Common myeloid progenitor, CD34-positive (primary cell): ENCODE measurements at regions not wholly inside any gene's neighbourhood (a gene's known extent, or its start where the extent isn't known, plus 50 kb on each side); places are given as distances from the start of the nearest gene placed in this dataset.
"Not testable (repeated sequence)": the region's sequence is repeated elsewhere in the genome, so short reads cannot be mapped to it uniquely, and the experiment has no call there.

ENCODE experiments used
- CTCF ChIA-PET: fragments of 350-600 bp; sonication (Branson Sonifier 250); formaldehyde crosslinking; loops from one replicate; lab custom pipeline; 2021; ENCODE audit warnings: antibody characterized with exemption; lab: Charles Lee
- POLR2A ChIA-PET: fragments of 350-600 bp; sonication (Branson Sonifier 250); formaldehyde crosslinking; loops from one replicate; lab custom pipeline; 2021; ENCODE audit warnings: antibody characterized with exemption; lab: Charles Lee
- DNase-seq, 3 donors: peaks; one replicate each; pipeline versions ENCODE4 v3.0.0 to v3.0.0-alpha.2; 2013
- H3K27ac ChIP-seq, 2 experiments: 1 replicate in 1 of 2; 2 replicates in 1 of 2; pipeline ENCODE4 v1.7.0; 2013; ENCODE audit warnings: inconsistent platforms in 2 of 2, low read length in 2 of 2, mild to moderate bottlenecking in 2 of 2, low read depth in 1 of 2, moderate library complexity in 1 of 2; ENCODE audit not compliant: severe bottlenecking in 2 of 2, insufficient read depth in 1 of 2, poor library complexity in 1 of 2
- H3K27me3 ChIP-seq, 5 experiments: replicated peaks in 2 of 5; 1 replicate in 3 of 5; 2 replicates in 2 of 5; pipeline versions ENCODE4 v1.6.1 to v1.7.0; 2013; ENCODE audit warnings: low read length in 4 of 5, mild to moderate bottlenecking in 2 of 5, moderate library complexity in 2 of 5, inconsistent platforms in 1 of 5; ENCODE audit not compliant: insufficient read depth in 5 of 5, control insufficient read depth in 4 of 5
- H3K36me3 ChIP-seq, 4 experiments: 1 replicate in 2 of 4; 2 replicates in 2 of 4; pipeline versions ENCODE4 v1.6.1 to v1.7.0; 2013; ENCODE audit warnings: low read length in 3 of 4, control low read depth in 1 of 4, mild to moderate bottlenecking in 1 of 4; ENCODE audit not compliant: control insufficient read depth in 4 of 4, insufficient read depth in 4 of 4
- H3K4me1 ChIP-seq, 4 experiments: 1 replicate in 3 of 4; 2 replicates in 1 of 4; pipeline versions ENCODE4 v1.6.1 to v1.7.1; 2013; ENCODE audit warnings: low read length in 3 of 4, mild to moderate bottlenecking in 3 of 4, control low read depth in 1 of 4, inconsistent platforms in 1 of 4, moderate library complexity in 1 of 4; ENCODE audit not compliant: control insufficient read depth in 4 of 4, insufficient read depth in 4 of 4; ENCODE audit errors: control extremely low read depth in 1 of 4
- H3K4me3 ChIP-seq, 7 experiments: 1 replicate in 4 of 7; 2 replicates in 3 of 7; pipeline versions ENCODE4 v1.5.1 to v1.7.0; 2013; ENCODE audit warnings: mild to moderate bottlenecking in 7 of 7, low read length in 6 of 7, moderate library complexity in 6 of 7, inconsistent platforms in 2 of 7, low read depth in 2 of 7, control low read depth in 1 of 7; ENCODE audit not compliant: insufficient read depth in 4 of 7, control insufficient read depth in 1 of 7; ENCODE audit errors: extremely low read depth in 1 of 7
- H3K9me3 ChIP-seq, 5 experiments: 1 replicate in 4 of 5; 2 replicates in 1 of 5; pipeline versions ENCODE4 v1.6.1 to v1.7.1; 2013; ENCODE audit warnings: low read length in 4 of 5, mild to moderate bottlenecking in 2 of 5, inconsistent platforms in 1 of 5, low read depth in 1 of 5, moderate library complexity in 1 of 5; ENCODE audit not compliant: control insufficient read depth in 4 of 5, insufficient read depth in 2 of 5; ENCODE audit errors: control extremely low read depth in 1 of 5
- WGBS: methylation state at CpG from one replicate; pipeline ENCODE4 v1.1.5; 2013; ENCODE audit not compliant: insufficient coverage; 5-methylcytosine and 5-hydroxymethylcytosine counted together

- Histone ChIP-seq H3K27me3 (peaks cover 0 to 5% (median 0%) of the 10 kb centered on the region in 5 experiments), H3K36me3 (no peaks in the 10 kb centered on the region), H3K9me3 (no peaks in the 10 kb centered on the region), H3K4me1 (peaks cover 0 to 6% (median 2%) of the 10 kb centered on the region in 4 experiments), H3K27ac (no peak overlapping the region), H3K4me3 (no peak overlapping the region)
- no peak for DNase-seq
- 95% methylated on average over 6 of the region's 7 CpGs for WGBS
- POLR2A ChIA-PET, result no interaction called here
- CTCF ChIA-PET, result no interaction called here
These were observed 109.1 kb upstream of the TOPAZ1 start for GRCh38 chr3:44132593-44132992.

- no peaks in the 10 kb centered on the region for H3K36me3 ChIP-seq
- CTCF ChIA-PET, result interaction anchor here (1.2 kb wide), 1 partner anchor 10 kb away, joined by 6 read pairs; no protein-coding TSS in a partner anchor
- peak in 2 of 3 donors; percentile 27 for DNase-seq
- 0% methylated on average over 1 of the region's 5 CpGs for whole genome bisulfite sequencing
- peaks cover 0 to 3% (median 0%) of the 10 kb centered on the region in 5 experiments for H3K27me3 ChIP-seq
- POLR2A ChIA-PET, result no interaction called here
- no peak overlapping the region for H3K27ac ChIP-seq
- H3K4me3 ChIP-seq, result no peak overlapping the region
- no peaks in the 10 kb centered on the region for H3K4me1 ChIP-seq
- H3K9me3 ChIP-seq, result peaks cover 0 to 6% (median 4%) of the 10 kb centered on the region in 5 experiments
These were observed 105.3 kb upstream of the TOPAZ1 start for GRCh38 chr3:44136421-44136820.

GRCh38 chr3:44146073-44146472, 95.6 kb upstream of the TOPAZ1 start:
- 73% methylated on average over 1 of the region's 1 CpG for WGBS
- H3K9me3 ChIP-seq, result peaks cover 0 to 2% (median 0%) of the 10 kb centered on the region in 5 experiments
- no peak overlapping the region for H3K4me3 ChIP-seq
- H3K36me3 ChIP-seq, result no peaks in the 10 kb centered on the region
- no peaks in the 10 kb centered on the region for H3K4me1 ChIP-seq
- no peak overlapping the region for H3K27ac ChIP-seq
- DNase-seq, result no peak
- CTCF ChIA-PET, result no interaction called here
- POLR2A ChIA-PET, result no interaction called here
- H3K27me3 ChIP-seq, result peaks cover 0 to 18% (median 10%) of the 10 kb centered on the region in 5 experiments

- H3K4me1 ChIP-seq, result no peaks in the 10 kb centered on the region
- ChIA-PET CTCF (no interaction called here), POLR2A (no interaction called here)
- no peaks in the 10 kb centered on the region for H3K36me3 ChIP-seq
- no peak for DNase-seq
- WGBS, result 65% methylated on average over 2 of the region's 2 CpGs
- H3K4me3 ChIP-seq, result no peak overlapping the region
- peaks cover 0 to 1% (median 0%) of the 10 kb centered on the region in 5 experiments for H3K9me3 ChIP-seq
- H3K27ac ChIP-seq, result no peak overlapping the region
- H3K27me3 ChIP-seq, result peaks cover 0 to 2% (median 0%) of the 10 kb centered on the region in 5 experiments
These were observed 81.9 kb upstream of the TOPAZ1 start for GRCh38 chr3:44159696-44160300.

GRCh38 chr3:44160818-44161217, 80.9 kb upstream of the TOPAZ1 start:
- no peak overlapping the region for H3K27ac ChIP-seq
- no peak for DNase-seq
- H3K9me3 ChIP-seq, result peaks cover 0 to 1% (median 0%) of the 10 kb centered on the region in 5 experiments
- H3K27me3 ChIP-seq, result peaks cover 0 to 3% (median 0%) of the 10 kb centered on the region in 5 experiments
- H3K4me1 ChIP-seq, result no peaks in the 10 kb centered on the region
- WGBS, result 90% methylated on average over 4 of the region's 4 CpGs
- no peak overlapping the region for H3K4me3 ChIP-seq
- H3K36me3 ChIP-seq, result no peaks in the 10 kb centered on the region
- ChIA-PET POLR2A (no interaction called here), CTCF (no interaction called here)

GRCh38 chr3:44171891-44172290, 69.8 kb upstream of the TOPAZ1 start:
- ChIA-PET POLR2A (no interaction called here), CTCF (interaction anchor here (0.5 kb wide), 1 partner anchor 150 kb away, joined by 3 read pairs; no protein-coding TSS in a partner anchor)
- DNase-seq, result no peak
- H3K4me3 ChIP-seq, result no peak overlapping the region
- H3K27ac ChIP-seq, result no peak overlapping the region
- 100% methylated on average over 3 of the region's 4 CpGs for WGBS
- H3K27me3 ChIP-seq, result peaks cover 0 to 1% (median 0%) of the 10 kb centered on the region in 5 experiments
- H3K36me3 ChIP-seq, result no peaks in the 10 kb centered on the region
- peaks cover 0 to 3% (median 2%) of the 10 kb centered on the region in 5 experiments for H3K9me3 ChIP-seq
- no peaks in the 10 kb centered on the region for H3K4me1 ChIP-seq

GRCh38 chr3:44172701-44173100, 69.0 kb upstream of the TOPAZ1 start:
- DNase-seq, H3K4me1 ChIP-seq, CTCF ChIA-PET, H3K36me3 ChIP-seq, H3K9me3 ChIP-seq, H3K27me3 ChIP-seq, H3K4me3 ChIP-seq, H3K27ac ChIP-seq, POLR2A ChIA-PET: not testable (repeated sequence)
- 93% methylated on average over 8 of the region's 8 CpGs for WGBS
